SK-N-SH (cell line): ENCODE measurements at regions not wholly inside any gene's neighbourhood (a gene's known extent, or its start where the extent isn't known, plus 50 kb on each side); places are given as distances from the start of the nearest gene placed in this dataset.

Experiments
- FOXM1 ChIP-seq: IDR thresholded peaks from 2 replicates; pipeline ENCODE4 v1.4.0; 2012; ENCODE audit warnings: low read depth, mild to moderate bottlenecking
- POLR2AphosphoS5 ChIP-seq: IDR thresholded peaks from 2 replicates; pipeline ENCODE4 v1.6.1; 2012; ENCODE audit warnings: low read depth, low read length
- TF ChIP-seq, protein P1 (sequence below): fragments of 200-600 bp; sonication (generic); IDR thresholded peaks from 2 replicates; pipeline ENCODE4 v1.6.1; 2017; ENCODE audit warnings: antibody characterized with exemption, mild to moderate bottlenecking, moderate library complexity
- TF ChIP-seq, protein P2 (sequence below): IDR thresholded peaks from 2 replicates; pipeline ENCODE4 v1.6.1; 2012; ENCODE audit warnings: mild to moderate bottlenecking, low read depth, low read length, moderate library complexity
- TF ChIP-seq, protein P3 (sequence below): IDR thresholded peaks from 2 replicates; pipeline ENCODE4 v1.4.0; 2012; ENCODE audit warnings: low read depth, borderline replicate concordance

DNA sequence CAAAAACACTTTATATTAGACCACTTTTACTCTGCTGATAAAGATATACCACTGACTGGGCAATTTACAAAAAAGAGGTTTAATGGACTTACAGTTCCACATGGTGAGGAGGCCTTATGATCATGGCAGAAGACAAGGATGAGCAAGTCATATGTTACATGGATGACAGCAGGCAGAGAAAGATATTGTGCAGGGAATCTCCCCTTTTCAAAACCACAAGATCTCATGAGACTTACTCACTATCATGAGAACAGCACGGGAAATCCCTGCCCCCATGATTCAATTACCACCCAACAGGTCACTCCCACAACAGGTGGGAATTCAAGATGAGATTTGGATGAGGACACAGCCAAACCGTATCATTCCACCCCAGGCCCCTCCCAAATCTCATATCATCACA, 1383.8 kb upstream of the MAP3K7 start:
- TF ChIP-seq, protein P1, sequence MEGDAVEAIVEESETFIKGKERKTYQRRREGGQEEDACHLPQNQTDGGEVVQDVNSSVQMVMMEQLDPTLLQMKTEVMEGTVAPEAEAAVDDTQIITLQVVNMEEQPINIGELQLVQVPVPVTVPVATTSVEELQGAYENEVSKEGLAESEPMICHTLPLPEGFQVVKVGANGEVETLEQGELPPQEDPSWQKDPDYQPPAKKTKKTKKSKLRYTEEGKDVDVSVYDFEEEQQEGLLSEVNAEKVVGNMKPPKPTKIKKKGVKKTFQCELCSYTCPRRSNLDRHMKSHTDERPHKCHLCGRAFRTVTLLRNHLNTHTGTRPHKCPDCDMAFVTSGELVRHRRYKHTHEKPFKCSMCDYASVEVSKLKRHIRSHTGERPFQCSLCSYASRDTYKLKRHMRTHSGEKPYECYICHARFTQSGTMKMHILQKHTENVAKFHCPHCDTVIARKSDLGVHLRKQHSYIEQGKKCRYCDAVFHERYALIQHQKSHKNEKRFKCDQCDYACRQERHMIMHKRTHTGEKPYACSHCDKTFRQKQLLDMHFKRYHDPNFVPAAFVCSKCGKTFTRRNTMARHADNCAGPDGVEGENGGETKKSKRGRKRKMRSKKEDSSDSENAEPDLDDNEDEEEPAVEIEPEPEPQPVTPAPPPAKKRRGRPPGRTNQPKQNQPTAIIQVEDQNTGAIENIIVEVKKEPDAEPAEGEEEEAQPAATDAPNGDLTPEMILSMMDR, result no peak
- TF ChIP-seq POLR2AphosphoS5 (no peak), FOXM1 (no peak)
- TF ChIP-seq, protein P2, sequence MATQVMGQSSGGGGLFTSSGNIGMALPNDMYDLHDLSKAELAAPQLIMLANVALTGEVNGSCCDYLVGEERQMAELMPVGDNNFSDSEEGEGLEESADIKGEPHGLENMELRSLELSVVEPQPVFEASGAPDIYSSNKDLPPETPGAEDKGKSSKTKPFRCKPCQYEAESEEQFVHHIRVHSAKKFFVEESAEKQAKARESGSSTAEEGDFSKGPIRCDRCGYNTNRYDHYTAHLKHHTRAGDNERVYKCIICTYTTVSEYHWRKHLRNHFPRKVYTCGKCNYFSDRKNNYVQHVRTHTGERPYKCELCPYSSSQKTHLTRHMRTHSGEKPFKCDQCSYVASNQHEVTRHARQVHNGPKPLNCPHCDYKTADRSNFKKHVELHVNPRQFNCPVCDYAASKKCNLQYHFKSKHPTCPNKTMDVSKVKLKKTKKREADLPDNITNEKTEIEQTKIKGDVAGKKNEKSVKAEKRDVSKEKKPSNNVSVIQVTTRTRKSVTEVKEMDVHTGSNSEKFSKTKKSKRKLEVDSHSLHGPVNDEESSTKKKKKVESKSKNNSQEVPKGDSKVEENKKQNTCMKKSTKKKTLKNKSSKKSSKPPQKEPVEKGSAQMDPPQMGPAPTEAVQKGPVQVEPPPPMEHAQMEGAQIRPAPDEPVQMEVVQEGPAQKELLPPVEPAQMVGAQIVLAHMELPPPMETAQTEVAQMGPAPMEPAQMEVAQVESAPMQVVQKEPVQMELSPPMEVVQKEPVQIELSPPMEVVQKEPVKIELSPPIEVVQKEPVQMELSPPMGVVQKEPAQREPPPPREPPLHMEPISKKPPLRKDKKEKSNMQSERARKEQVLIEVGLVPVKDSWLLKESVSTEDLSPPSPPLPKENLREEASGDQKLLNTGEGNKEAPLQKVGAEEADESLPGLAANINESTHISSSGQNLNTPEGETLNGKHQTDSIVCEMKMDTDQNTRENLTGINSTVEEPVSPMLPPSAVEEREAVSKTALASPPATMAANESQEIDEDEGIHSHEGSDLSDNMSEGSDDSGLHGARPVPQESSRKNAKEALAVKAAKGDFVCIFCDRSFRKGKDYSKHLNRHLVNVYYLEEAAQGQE, result no peak
- TF ChIP-seq, protein P3, sequence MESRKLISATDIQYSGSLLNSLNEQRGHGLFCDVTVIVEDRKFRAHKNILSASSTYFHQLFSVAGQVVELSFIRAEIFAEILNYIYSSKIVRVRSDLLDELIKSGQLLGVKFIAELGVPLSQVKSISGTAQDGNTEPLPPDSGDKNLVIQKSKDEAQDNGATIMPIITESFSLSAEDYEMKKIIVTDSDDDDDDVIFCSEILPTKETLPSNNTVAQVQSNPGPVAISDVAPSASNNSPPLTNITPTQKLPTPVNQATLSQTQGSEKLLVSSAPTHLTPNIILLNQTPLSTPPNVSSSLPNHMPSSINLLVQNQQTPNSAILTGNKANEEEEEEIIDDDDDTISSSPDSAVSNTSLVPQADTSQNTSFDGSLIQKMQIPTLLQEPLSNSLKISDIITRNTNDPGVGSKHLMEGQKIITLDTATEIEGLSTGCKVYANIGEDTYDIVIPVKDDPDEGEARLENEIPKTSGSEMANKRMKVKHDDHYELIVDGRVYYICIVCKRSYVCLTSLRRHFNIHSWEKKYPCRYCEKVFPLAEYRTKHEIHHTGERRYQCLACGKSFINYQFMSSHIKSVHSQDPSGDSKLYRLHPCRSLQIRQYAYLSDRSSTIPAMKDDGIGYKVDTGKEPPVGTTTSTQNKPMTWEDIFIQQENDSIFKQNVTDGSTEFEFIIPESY, result no peak
